HCT116 (cell line): ENCODE measurements at regions not wholly inside any gene's neighbourhood (a gene's known extent, or its start where the extent isn't known, plus 50 kb on each side); places are given as distances from the start of the nearest gene placed in this dataset.

Experiments
- ATAC-seq: fragments of 200-7000 bp; cut with Tn5 transposase; 2 replicates; pipeline ENCODE4 v1.9.1; 2020; ENCODE audit warnings: mild to moderate bottlenecking, moderate library complexity
- BruUV-seq: library from RNA; stranded (reverse); fragments of 400-500 nt; replicated peaks from 2 replicates; lab custom pipeline; 2021; lab: Mats Ljungman, UMichigan
- CTCF ChIA-PET: fragments of 300-600 bp; sonication (Branson Sonifier 250); formaldehyde crosslinking; loops from one replicate; lab custom pipeline; 2021; ENCODE audit warnings: antibody characterized with exemption; lab: Charles Lee
- POLR2A ChIA-PET: fragments of 300-600, 350-600 bp; sonication (Branson Sonifier 250); formaldehyde crosslinking; loops from one replicate; lab custom pipeline; 2021; ENCODE audit warnings: antibody characterized with exemption; lab: Charles Lee
- RAD21 ChIA-PET, 2 experiments: fragments of 300-600 bp; sonication (Branson Sonifier 250); formaldehyde crosslinking; loops; one replicate each; lab custom pipeline; 2023; ENCODE audit warnings: low total read pairs in 2 of 2; ENCODE audit not compliant: uncharacterized antibody in 2 of 2, unreplicated experiment in 2 of 2, low non-redundant PET in 1 of 2; lab: Charles Lee
- DNase-seq: peaks from one replicate; pipeline ENCODE4 v3.0.0-alpha.2; 2010; ENCODE audit warnings: low read depth, low spot score
- H2AFZ ChIP-seq: fragments of 200-600 bp; shearing (Covaris generic), sonication (generic); 2 replicates; pipeline ENCODE4 v1.6.1; 2017; ENCODE audit warnings: low read depth, mixed run types, mixed read lengths, antibody characterized with exemption, low read length; ENCODE audit not compliant: poor library complexity, severe bottlenecking
- H3K27ac ChIP-seq: 2 replicates; pipeline ENCODE4 v1.5.1; 2012; ENCODE audit warnings: low read depth, low read length
- H3K27me3 ChIP-seq: fragments of 200-600 bp; sonication (generic); 2 replicates; pipeline ENCODE4 v1.6.1; 2016; ENCODE audit warnings: mixed run types, low read length, mixed read lengths; ENCODE audit not compliant: insufficient read depth
- H3K36me3 ChIP-seq, 2 experiments: fragments of 200-500 bp in 1 of 2; fragments of 200-600 bp in 1 of 2; sonication (Bioruptor generic) in 1 of 2; sonication (generic) in 1 of 2; 2 replicates each; pipeline versions ENCODE4 v1.5.1 to v1.6.1; 2014 to 2016; ENCODE audit warnings: low read length in 2 of 2, inconsistent platforms in 1 of 2, mixed read lengths in 1 of 2, mixed run types in 1 of 2; ENCODE audit not compliant: insufficient read depth in 2 of 2, control insufficient read depth in 1 of 2
- H3K4me1 ChIP-seq, 2 experiments: fragments of 200-600 bp in 1 of 2; sonication (generic) in 1 of 2; 2 replicates each; pipeline versions ENCODE4 v1.5.1 to v1.6.1; 2012 to 2017; ENCODE audit warnings: low read length in 2 of 2, inconsistent platforms in 1 of 2, mild to moderate bottlenecking in 1 of 2, mixed read lengths in 1 of 2, mixed run types in 1 of 2, moderate library complexity in 1 of 2; ENCODE audit not compliant: insufficient read depth in 2 of 2, control insufficient read depth in 1 of 2
- H3K4me2 ChIP-seq: fragments of 200-600 bp; sonication (generic); 2 replicates; pipeline ENCODE4 v1.6.1; 2017; ENCODE audit warnings: mixed run types, low read length, mixed read lengths
- H3K4me3 ChIP-seq, 2 experiments: fragments of 200-600 bp in 1 of 2; sonication (generic) in 1 of 2; replicated peaks in 1 of 2; 2 replicates each; pipeline ENCODE4 v1.5.1; 2011 to 2016; ENCODE audit warnings: low read length in 2 of 2, control low read depth in 1 of 2, low read depth in 1 of 2, mild to moderate bottlenecking in 1 of 2, mixed read lengths in 1 of 2, mixed run types in 1 of 2
- H3K79me2 ChIP-seq: fragments of 200-600 bp; sonication (generic); 2 replicates; pipeline ENCODE4 v1.6.1; 2017; ENCODE audit warnings: mild to moderate bottlenecking, mixed run types, low read length, moderate library complexity, mixed read lengths; ENCODE audit not compliant: insufficient read depth
- H3K9ac ChIP-seq: fragments of 200-600 bp; sonication (generic); 2 replicates; pipeline ENCODE4 v1.6.1; 2016; ENCODE audit warnings: low read length, mixed read lengths
- H3K9me2 ChIP-seq: fragments of 200-600 bp; sonication (generic), shearing (Covaris generic); 2 replicates; pipeline ENCODE4 v1.6.1; 2017; ENCODE audit warnings: mixed run types, mild to moderate bottlenecking, moderate library complexity; ENCODE audit not compliant: insufficient read depth
- H3K9me3 ChIP-seq, 2 experiments: fragments of 200-500 bp in 1 of 2; fragments of 200-600 bp in 1 of 2; sonication (Bioruptor generic) in 1 of 2; sonication (generic) in 1 of 2; 2 replicates each; pipeline ENCODE4 v1.6.1; 2014 to 2017; ENCODE audit warnings: low read length in 2 of 2, mixed read lengths in 2 of 2, inconsistent platforms in 1 of 2, low read depth in 1 of 2, mild to moderate bottlenecking in 1 of 2, mixed run types in 1 of 2, moderate library complexity in 1 of 2; ENCODE audit not compliant: control insufficient read depth in 1 of 2, insufficient read depth in 1 of 2
- H4K20me1 ChIP-seq: fragments of 200-600 bp; sonication (generic), shearing (Covaris generic); 2 replicates; pipeline ENCODE4 v1.6.1; 2017; ENCODE audit warnings: mixed run types, mild to moderate bottlenecking, moderate library complexity; ENCODE audit not compliant: insufficient read depth
- CEBPB ChIP-seq: IDR thresholded peaks from 2 replicates; pipeline ENCODE4 v1.6.1; 2012; ENCODE audit warnings: low read depth
- CTCF ChIP-seq, 3 experiments: fragments of 200-600 bp in 1 of 3; sonication (generic) in 1 of 3; IDR thresholded peaks in 2 of 3; conservative IDR thresholded peaks in 1 of 3; 2 replicates each; pipeline ENCODE4 v1.5.1; 2012 to 2017; ENCODE audit warnings: low read depth in 2 of 3, low read length in 2 of 3, antibody characterized with exemption in 1 of 3, borderline replicate concordance in 1 of 3, control low read depth in 1 of 3, mild to moderate bottlenecking in 1 of 3, mixed read lengths in 1 of 3, mixed run types in 1 of 3, moderate library complexity in 1 of 3; ENCODE audit not compliant: insufficient read depth in 1 of 3
- EZH2phosphoT487 ChIP-seq: fragments of 200-600 bp; IDR thresholded peaks from 2 replicates; pipeline ENCODE4 v1.6.1; 2018; ENCODE audit warnings: antibody characterized with exemption, borderline replicate concordance
- FOSL1 ChIP-seq: IDR thresholded peaks from 2 replicates; pipeline ENCODE4 v1.6.1; 2012; ENCODE audit warnings: low read depth
- MAX ChIP-seq: IDR thresholded peaks from 2 replicates; pipeline ENCODE4 v1.6.1; 2012
- POLR2AphosphoS5 ChIP-seq: IDR thresholded peaks from 2 replicates; pipeline ENCODE4 v1.6.1; 2011; ENCODE audit warnings: mild to moderate bottlenecking, low read depth, low read length, moderate library complexity
- REST ChIP-seq: IDR thresholded peaks from 2 replicates; pipeline ENCODE4 v1.6.1; 2012; ENCODE audit warnings: low read depth
- SRF ChIP-seq: IDR thresholded peaks from 2 replicates; pipeline ENCODE4 v1.6.1; 2012; ENCODE audit warnings: low read depth
- TCF7L2 ChIP-seq: IDR thresholded peaks from 2 replicates; pipeline ENCODE4 v1.7.0; 2011; ENCODE audit warnings: borderline replicate concordance, inconsistent platforms; ENCODE audit not compliant: insufficient read depth, insufficient read length; ENCODE audit errors: extremely low read depth
- ZNF274 ChIP-seq: fragments of 200-500 bp; sonication (Bioruptor generic); IDR thresholded peaks from 2 replicates; pipeline ENCODE4 v1.6.1; 2014; ENCODE audit warnings: mild to moderate bottlenecking, low read depth, low read length, inconsistent platforms
- intact Hi-C: fragments of 100-400 bp; cut with micrococcal nuclease; formaldehyde crosslinking; loops from 2 replicates; pipeline ENCODE4 v1.10.0; 2022

- Histone ChIP-seq H2AFZ (no peak overlapping the region), H3K4me1 (no peaks in the 10 kb centered on the region), H3K27me3 (no peaks in the 10 kb centered on the region), H3K4me2 (no peak overlapping the region), H3K79me2 (no peaks in the 10 kb centered on the region), H3K36me3 (no peaks in the 10 kb centered on the region), H3K4me3 (no peak overlapping the region), H3K9ac (no peak overlapping the region), H3K9me2 (no peaks in the 10 kb centered on the region), H4K20me1 (no peaks in the 10 kb centered on the region), H3K9me3 (no peaks in the 10 kb centered on the region), H3K27ac (no peak overlapping the region)
- no peak for TF ChIP-seq POLR2AphosphoS5
- no peak for TF ChIP-seq FOSL1
- TF ChIP-seq REST, result no peak
- no peak for TF ChIP-seq SRF
- TF ChIP-seq TCF7L2, result no peak
- no peak for TF ChIP-seq CTCF (IDR thresholded peaks at IDR 0.05 in 2 of 3, conservative IDR thresholded peaks at IDR 0.05 in 1 of 3; ENCODE audit: borderline replicate concordance in 1 of 3, insufficient read depth in 1 of 3, low read depth in 2 of 3, low read length in 2 of 3)
- TF ChIP-seq EZH2phosphoT487, result no peak
- TF ChIP-seq ZNF274, result no peak
- no peak for TF ChIP-seq MAX
- TF ChIP-seq CEBPB, result no peak
- RAD21 ChIA-PET, result no interaction called here
- intact Hi-C loops, result no loop called here
- DNase-seq, result no peak
- ATAC-seq, result no peak
- no TSS peak for BruUV-seq
- POLR2A ChIA-PET, result no interaction called here
- CTCF ChIA-PET, result no interaction called here
Measured at GRCh38 chr4:149121023-149121404, 678.8 kb upstream of the NR3C2 start.
